ENCODE measurements at regions not wholly inside any gene's neighbourhood (a gene's known extent, or its start where the extent isn't known, plus 50 kb on each side); places are given as distances from the start of the nearest gene placed in this dataset.

DNA sequence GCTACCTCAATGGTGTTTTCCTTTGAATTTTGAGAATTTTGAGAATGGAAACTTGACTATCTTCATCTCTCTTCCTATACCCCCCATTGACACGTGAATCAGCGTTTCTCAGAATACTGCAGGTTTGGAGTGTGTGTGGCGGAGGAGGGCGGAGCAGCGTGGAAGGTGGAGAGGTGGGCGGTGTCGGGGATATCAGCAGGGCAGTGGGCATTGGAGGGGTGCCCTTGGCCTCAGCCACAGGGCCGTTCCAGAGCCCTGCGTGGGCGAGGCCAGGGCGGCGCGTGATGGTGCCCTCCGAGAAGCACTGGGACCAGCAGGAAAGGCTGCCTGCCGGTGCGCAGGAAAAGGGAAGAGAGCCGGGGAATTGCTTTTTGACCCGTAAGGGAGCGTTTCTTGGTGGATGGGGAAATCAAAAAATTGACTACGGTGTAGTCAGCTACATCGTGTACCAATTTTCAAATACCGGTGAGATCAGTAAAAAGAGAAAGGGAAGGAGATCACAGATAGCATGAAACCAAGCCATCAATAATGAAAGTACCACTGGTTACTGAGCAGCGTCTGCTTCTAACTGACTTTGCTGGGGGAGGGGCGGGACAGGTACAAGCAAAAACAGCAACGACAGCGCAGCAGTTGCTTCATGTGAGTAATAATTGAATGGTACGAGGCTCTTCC, 82.7 kb upstream of the DUSP22 start:
- no peak for DNase-seq (ENCODE audit: low read depth, low spot score)

DNA sequence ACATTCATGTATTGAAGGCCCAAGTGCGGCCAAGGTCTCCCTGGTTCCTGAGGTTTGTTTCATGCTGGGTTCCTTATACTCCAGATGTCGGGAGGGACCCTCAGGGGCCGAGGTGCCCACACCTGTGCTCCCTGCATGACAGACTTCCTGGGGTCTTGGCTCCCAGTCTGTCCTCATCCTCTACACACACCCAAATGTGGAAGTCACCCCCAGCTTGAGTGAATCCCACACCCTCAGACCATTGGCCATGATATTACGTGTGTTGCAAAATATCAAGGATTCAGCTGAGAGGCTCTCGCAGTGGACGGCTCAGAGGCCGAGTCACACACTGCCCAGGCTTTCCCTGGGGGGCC, 82.2 kb upstream of the DUSP22 start:
- DNase-seq (ENCODE audit: low read depth, low spot score) = no peak

DNA sequence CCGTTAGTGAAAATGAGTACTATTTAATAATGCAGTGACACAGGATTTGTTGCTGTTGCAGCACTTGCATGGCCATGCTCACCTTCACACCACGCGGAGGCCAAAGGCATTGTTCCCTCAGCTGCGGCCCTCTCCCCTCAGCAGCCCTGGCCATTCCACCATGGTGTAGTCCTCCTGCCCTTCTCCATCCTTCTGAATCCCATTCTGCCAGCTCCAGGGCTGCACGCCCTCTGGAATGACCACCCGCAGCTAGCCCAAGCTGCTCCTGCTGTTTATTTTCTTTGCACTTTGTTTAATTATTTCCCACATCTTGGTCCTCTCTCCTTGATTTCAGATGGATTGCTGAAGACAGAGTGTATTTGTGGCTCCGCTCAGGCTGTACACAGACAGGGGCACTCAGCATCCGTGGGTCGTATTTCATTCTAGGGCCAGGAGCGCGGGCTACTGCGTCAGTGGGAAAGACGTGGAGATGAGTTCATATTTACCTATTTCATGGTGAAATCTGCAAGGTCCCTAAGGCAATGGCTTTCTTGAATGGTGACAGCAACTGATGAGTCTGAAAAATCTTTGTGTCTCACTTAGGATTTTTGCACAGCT, 81.4 kb upstream of the DUSP22 start:
- DNase-seq (ENCODE audit: low read depth, low spot score) = no peak

DNA sequence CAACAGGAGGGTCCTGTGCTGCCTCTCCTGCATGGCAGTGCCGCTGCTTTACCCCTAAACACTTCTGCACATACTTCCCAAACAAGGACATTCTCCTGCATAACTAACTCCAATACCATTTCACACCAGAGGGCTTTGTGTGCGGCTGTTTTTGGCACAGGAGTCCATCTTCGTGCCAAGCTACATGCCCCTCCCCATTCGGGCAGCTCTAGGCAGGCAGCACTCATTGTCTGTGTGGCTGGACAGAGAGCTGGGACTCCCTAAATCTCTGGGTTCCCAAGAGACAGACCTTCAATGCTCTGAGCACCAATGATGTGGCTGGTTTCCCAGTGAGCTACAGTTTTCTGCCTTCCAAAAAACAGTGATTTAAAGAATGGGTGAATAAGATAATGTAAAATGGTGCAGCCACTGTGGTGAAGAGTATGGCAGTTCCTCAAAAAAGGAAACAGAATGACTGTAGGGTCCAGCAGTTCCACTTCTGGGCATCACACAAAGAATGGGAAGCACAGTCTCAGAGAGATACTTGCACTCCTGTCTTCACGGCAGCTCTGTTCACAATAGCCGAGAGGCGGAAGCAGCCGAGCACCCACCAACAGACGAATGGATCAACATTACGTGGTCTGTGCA, 80.3 kb upstream of the DUSP22 start:
- DNase-seq (ENCODE audit: low read depth, low spot score) = no peak

DNA sequence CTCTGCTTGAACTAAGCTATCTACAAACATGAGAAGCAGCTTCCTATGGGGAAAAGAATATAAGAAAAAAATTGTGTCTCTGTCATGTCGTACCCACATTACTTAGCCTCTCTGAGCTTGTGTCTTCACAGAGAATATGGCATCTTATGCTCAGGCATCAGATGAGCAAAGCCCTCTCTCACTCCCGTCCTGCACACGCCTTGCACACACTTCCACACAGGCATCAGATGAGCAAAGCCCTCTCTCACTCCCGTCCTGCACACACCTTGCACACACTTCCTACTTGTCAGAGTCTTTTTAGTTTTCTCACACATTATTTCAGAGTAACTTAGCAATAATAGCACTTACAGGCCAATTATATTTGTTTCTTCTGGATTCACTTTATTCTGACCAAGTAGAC, 79.0 kb upstream of the DUSP22 start:
- DNase-seq (ENCODE audit: low read depth, low spot score) = no peak

DNA sequence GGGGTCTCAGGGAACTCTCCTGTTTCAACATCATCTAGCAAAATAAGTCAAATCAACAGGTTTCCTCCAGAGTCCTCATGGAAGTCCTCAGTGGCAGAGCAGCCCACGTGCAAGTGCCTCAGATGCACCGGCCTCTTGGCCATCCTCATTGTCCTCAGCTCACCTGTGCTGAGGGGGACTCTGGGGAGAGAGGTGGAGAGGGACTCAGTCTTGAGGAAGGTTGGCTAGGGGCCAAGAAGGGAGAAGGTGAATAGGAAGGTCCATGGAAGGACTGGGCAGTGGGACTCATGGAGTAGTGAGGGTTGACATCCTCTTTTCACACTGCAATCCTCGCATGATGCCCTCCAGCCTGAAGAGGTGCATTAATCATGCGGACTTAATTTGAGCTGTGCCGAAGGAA, 77.9 kb upstream of the DUSP22 start:
- DNase-seq (ENCODE audit: low read depth, low spot score) = no peak

DNA sequence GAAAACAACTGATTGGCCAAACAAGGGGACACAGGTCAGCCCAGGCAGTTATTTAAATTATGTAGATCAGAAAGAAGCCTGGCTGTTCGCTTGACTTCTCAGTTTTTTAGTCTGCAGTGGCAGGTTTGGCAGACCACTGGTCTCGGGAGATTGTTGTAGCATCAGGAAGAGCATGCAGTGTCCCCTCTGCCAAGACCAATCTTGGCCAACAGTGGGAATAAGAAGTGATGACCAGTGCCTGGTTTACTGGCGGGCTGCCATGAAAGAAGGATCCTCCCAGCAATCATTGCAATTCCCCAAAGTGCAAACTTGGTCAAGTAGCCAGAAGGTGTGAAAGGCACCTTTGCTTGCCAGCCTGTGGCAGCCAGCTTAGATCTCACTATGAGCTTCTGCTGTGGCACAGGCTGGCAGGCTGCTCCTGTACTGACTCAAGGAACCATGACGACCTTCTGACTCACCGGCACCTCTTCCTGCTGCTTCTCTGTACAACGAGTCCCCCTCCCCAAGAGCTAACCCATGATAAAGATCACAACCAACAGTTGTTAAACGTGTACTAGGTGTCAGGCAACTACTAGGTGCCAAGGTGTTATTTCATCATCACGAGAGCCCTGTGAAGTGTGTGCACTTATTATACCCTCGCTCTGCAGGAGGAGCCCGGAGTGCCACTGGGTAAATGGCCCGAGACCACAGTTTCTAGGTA, 76.8 kb upstream of the DUSP22 start:
- no peak for DNase-seq (ENCODE audit: low read depth, low spot score)

DNA sequence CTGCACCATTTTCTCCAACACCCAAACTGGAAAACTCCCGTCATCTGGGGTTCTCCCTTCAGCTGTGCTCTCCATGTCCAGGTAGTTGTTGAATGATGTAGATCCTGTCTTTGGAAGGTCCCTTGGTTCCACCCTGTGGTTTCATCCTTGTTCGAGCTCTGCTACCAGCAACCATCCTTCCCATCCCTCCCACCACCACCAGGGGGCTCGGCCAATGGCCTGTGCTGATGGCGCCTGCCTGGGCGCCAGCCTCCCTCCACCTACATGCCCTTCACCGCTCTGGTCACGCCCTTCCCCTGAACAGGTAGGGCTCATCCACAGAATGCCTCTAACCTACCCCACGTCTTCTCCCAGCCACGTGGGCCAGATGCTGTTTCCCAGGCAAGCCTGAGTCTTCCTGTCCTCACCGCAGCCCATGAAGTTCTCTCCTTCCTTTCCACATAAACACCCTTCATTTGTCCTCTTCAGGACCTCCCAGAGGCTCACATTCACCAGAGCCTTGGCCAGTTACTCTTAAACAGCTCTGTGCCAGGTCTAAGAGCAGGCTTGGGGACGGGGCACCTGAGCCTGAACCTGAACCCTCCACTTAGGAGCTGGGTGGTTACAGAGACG, 75.1 kb upstream of the DUSP22 start:
- DNase-seq (ENCODE audit: low read depth, low spot score) = no peak

DNA sequence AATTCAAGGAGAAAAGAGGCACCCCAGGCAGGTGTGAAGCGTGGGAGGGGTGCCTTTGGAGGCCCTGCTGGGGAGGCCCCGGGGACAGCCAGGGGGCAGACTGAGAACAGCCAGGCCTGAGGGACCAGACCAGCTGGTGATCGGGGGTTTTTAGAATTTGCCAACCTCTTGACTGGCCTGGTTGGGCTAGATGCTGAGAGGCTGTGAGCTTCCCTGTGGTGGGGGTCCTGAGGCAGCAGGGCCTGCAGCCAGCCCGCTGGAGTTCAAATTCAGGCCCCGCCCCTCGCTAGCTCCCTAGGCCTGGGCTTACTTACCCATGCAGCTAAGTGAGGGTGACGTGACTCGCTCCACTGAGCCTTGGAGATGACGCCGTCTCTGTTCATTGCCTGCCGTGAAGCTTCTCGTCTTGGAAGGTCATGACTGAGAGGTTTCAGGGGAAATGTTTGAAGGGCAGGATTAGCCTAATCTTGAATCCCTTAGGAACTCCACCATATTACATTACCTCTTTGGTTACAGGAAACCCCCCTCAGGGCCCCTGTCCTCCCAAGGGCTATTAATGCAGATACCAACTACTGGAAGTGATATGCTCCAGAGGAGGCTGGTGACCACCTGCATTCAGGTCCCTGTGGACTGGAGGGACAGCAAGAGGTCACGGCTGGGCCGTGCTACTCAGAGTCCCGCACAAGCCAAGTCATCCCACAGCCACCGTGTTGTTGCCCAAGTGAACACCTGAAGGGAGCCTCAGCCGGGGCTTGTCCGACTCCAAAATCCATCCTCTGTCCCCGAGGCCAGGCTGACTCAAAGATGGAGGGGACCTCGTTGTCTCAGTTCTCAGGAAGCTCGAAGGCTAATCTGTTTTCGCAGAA, 73.9 kb upstream of the DUSP22 start:
- DNase-seq (ENCODE audit: low read depth, low spot score) = no peak

DNA sequence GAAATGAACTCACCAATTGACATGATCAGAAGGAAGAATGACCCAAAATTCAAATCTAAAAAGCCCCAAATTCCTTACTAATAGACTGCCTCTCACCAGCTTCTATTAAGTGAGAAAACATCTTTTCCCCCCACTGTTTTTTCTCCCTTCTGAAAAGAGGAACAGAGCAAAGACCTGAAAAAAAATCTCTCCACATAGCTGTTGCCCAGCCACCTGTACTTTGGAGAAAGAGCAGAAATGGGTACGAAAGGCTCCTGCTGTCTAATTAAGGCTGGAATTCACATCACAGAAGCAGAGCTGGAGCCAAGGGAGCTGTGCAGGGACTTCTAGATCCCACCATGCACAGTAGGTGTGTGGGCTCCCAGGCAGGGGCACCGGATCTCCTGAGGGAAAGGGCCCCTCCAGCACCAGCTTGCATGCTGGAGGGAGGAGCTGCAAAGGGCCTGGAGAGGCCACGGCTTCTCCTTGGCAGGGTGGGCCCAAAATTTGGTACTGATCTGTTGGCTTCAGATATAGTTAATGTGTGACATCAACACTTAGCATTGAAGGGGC, 73.2 kb upstream of the DUSP22 start:
- DNase-seq (ENCODE audit: low read depth, low spot score) = no peak

DNA sequence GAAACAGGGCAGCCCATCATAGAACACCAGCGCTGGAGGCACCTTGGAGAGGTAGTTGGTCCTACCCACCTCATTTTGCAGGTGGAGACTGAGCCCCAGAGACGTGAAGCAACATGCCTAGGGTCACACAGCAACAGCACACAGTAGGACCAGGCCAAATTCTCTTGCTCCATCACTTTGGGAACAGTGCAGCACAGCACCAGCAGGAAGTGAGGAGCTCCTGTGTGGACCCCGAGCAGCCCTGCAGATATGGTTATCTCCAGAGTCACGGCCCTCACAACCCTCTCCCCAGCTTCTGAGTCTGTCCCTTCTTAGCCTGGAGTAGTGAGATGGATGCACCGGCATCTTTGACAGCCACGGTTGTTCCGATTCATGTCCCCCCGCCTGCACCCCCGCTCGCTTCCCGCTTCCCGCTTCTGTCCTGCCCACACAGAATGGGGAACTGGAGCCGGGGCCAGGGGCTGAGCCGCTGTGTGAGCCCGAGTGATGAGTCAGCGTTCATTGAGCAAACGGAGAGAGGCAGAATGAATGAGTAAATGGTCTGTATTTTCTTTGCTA, 72.6 kb upstream of the DUSP22 start:
- DNase-seq (ENCODE audit: low read depth, low spot score) = no peak

DNA sequence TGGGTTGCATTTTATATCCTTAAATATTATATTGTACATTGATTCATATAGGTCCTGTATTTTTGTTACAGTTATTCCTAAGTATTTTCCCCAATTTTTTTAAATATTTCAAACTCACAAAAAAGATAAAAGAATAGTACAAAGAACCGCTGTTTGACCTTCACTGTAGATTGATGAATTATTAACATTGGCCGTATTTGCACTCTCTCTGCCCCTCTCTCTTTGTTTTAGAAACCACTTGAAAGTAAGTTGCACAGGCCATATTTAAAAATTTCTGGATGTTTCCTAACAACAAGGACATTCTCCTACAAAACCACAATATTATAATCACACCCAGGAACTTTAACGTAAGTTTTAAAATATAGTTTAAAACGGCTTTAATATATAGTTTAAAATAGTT, 72.0 kb upstream of the DUSP22 start:
- no peak for DNase-seq (ENCODE audit: low read depth, low spot score)

DNA sequence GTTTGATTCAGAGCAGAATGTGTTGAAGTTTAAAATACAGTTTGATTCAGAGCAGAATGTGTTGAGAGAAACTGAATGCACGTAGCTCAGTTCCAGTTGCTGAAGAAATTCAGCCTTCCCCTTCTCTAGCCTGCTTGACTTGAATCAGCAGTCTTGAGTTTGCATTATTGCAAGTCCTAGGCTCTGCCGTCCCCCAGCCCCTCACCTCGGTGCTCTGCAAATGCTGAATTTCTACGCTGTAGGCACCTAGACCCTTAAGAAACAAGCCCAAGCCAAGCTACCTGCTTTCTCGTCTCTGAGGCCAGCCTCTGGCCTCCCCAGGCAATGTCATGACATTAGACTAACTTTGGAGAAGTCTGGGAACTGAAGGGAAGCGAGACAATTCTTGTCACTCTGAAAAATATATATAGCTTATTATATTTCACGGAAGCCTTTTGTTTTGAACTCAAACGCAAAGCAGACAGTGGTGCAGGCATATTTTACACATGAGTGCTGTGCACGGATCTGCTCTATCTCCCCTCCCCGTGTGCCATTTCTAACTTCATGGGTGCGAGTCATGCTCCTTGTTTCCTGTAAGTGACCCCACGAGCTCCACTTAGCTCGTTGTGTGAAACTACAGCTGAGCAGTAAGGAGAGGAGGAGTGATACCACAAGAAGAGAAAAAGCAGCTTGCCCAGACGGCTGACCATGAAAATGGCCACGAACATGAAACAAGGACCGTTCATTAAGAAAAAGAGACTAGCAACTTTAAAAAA, 71.4 kb upstream of the DUSP22 start:
- DNase-seq (ENCODE audit: low read depth, low spot score) = no peak

DNA sequence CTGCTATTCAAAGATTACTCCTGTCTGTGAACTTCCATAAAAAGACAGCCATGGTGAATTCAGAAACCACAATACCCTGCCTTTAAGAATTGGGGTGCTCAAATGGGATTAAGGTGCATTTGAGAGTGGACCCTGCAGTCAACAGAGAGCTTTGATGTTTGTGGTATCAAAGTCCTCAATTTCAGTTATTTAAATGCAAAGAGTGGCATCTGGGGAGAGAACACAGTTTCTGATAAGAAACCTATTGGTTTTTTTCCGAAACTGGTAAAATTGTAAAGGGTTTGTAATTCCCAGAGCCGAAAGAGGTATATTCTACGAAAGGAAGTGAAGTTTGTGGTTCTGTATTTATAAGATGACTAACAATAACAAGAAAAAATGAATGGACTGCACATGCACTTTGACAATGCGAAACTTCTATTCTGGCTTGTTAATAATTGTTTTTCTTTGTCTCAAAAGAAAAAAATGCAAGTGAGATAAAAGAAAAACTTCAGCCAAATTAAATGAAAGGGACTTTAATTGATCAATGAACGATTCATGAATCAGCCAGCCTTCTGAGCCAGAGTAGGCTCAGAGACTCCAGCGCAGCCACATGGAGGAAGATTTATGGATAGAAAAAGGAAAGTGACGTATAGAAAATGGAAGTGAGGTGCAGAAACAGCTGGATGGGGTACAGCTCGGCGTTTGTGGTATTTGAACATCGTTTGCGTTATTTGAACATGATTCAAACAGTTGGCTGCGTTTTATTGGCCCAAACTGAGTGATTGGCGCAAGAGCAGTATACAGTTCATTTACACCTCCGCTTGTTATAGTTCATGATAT, 70.5 kb upstream of the DUSP22 start:
- DNase-seq (ENCODE audit: low read depth, low spot score) = no peak

DNA sequence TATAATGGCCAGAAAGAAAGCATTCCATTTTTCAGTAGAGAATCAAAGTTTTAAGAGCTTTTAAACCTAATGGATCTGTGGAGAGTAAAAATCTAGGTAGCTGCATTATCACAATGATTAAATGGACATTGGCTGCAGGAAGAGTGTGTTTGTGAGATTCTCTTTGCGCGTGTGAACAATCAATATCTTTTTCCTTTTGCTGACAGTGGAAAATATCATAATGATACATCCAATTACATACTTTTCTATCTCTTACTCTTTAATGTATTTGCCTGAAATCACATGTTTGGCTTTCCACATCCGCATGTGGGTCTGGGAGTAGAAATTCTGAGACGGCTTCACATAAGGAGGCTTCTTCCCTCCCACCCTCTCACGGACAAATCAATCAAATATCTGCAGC, 69.8 kb upstream of the DUSP22 start:
- no peak for DNase-seq (ENCODE audit: low read depth, low spot score)

DNA sequence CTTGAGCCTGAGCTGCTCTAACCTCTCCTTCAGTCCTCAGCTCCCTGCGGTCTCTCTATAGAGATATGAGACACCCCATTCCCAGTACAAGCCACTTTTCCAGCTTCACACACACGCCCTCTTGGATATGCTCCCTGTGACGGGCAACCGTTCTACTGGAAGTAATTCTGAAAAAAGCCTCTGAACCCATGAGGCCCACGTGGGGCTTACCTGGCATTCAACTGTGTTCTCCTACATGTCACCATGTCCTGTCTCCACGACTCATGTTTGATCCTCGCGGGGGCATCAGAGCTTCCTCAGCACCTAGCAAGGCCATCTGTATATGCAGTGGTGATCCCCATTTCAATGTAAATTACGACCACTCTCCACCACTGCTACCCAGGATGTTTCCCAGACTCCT, 69.2 kb upstream of the DUSP22 start:
- no peak for DNase-seq (ENCODE audit: low read depth, low spot score)

DNA sequence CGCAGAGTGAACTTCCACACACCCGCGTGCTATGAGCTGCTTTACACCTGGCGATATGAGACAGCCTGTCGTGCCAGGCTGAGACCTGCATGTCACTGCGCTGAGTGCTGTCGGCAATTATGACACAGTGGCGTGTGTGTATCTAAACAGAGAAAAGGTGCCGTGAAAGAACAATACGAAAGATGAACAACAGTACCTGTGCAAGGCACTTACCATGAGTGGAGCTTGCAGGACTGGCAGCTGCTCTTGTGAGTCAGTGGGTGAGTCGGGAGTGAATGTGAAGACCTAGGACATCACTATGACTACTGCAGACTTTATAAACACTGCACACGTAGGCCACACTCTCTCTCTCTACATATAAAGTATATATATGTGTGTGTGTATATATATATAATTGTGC, 68.5 kb upstream of the DUSP22 start:
- no peak for DNase-seq (ENCODE audit: low read depth, low spot score)

DNA sequence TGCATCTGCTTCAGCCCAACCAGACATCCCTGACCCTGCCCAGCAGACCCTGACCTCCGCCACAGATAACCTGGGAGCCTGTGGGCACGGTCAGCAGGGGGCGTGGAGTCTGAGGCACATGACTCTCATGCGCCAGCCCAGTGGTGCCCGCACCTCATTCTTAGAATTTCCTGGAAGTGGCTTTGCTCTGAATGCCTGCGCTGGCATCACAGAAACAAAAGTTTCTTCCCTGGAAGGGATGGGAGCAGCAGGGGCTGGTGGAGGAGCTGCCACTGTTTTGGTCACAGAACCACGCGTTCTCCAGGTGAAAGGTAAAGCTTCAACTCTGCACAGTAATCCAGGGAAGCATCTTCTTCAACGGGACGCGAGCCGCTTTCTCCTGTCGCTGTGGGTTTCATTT, 67.9 kb upstream of the DUSP22 start:
- no peak for DNase-seq (ENCODE audit: low read depth, low spot score)

DNA sequence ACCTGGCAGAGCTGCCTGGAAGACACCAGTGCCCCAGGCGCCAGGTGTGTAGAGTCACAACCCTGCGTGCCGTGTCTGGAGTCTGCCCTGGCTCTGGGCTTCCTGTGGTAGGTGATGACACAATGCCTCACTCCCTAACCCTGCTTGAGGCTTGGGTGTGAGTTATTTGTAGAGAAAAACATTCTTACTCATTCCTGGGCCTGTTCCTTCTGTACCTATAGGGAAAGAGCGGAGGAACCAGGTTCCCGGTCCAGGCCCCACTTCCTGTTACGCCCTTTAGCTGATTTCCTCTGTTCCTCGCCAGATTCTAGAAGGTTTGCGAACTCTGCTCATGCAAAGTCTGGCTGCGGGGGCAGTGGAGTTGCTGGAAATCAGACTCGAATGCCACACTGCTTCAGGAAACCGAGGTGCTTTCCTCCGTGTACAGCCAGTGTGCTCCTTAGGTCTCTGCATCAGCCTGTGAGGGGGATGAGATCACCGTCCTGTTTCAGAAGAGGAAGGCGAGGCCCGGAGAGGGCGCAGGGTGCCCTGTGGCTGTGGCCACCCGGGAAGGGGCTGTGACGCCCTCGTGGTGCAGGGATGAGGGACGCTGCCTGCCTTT, 67.1 kb upstream of the DUSP22 start:
- DNase-seq (ENCODE audit: low read depth, low spot score) = no peak

Measured in brain pericyte (primary cell).